Parathyroid adenoma (tissue), 2 donors: ENCODE measurements at regions not wholly inside any gene's neighbourhood (a gene's known extent, or its start where the extent isn't known, plus 50 kb on each side); places are given as distances from the start of the nearest gene placed in this dataset.
A peak's percentile ranks its signal among the peaks of the same experiment; 100 is the strongest.

Source experiments
- H2AFZ ChIP-seq: fragments of 300-600 bp; sonication (generic); one replicate; pipeline ENCODE4 v1.7.0; 2017; ENCODE audit warnings: antibody characterized with exemption, mild to moderate bottlenecking
- H3K27ac ChIP-seq: fragments of 300-600 bp; sonication (generic); one replicate; pipeline ENCODE4 v1.7.0; 2017
- H3K27me3 ChIP-seq: fragments of 300-600 bp; sonication (generic); one replicate; pipeline ENCODE4 v1.7.0; 2017; ENCODE audit warnings: low read length; ENCODE audit not compliant: control insufficient read depth, insufficient read depth
- H3K36me3 ChIP-seq: fragments of 300-600 bp; sonication (generic); one replicate; pipeline ENCODE4 v1.7.0; 2017; ENCODE audit warnings: low read length; ENCODE audit not compliant: control insufficient read depth, insufficient read depth
- H3K4me1 ChIP-seq: fragments of 300-600 bp; sonication (generic); one replicate; pipeline ENCODE4 v1.7.0; 2017; ENCODE audit warnings: control low read depth
- H3K4me2 ChIP-seq: fragments of 300-600 bp; sonication (generic); one replicate; pipeline ENCODE4 v1.7.0; 2017; ENCODE audit warnings: low read length
- H3K4me3 ChIP-seq: fragments of 300-600 bp; sonication (generic); one replicate; pipeline ENCODE4 v1.7.0; 2017; ENCODE audit warnings: low read depth, low read length
- H3K79me2 ChIP-seq: fragments of 300-600 bp; sonication (generic); one replicate; pipeline ENCODE4 v1.7.0; 2017; ENCODE audit warnings: control low read depth
- H3K9ac ChIP-seq: fragments of 300-600 bp; sonication (generic); one replicate; pipeline ENCODE4 v1.7.0; 2017; ENCODE audit warnings: mild to moderate bottlenecking
- H3K9me3 ChIP-seq: fragments of 300-600 bp; sonication (generic); one replicate; pipeline ENCODE4 v1.7.0; 2017; ENCODE audit warnings: low read length; ENCODE audit not compliant: control insufficient read depth
- TF ChIP-seq, protein P1 (sequence below): fragments of 300-600 bp; sonication (generic); IDR thresholded peaks from one replicate; pipeline ENCODE4 v1.7.0; 2017; ENCODE audit warnings: antibody characterized with exemption, mild to moderate bottlenecking
- donor health status: primary hyperparathyroidism.

DNA sequence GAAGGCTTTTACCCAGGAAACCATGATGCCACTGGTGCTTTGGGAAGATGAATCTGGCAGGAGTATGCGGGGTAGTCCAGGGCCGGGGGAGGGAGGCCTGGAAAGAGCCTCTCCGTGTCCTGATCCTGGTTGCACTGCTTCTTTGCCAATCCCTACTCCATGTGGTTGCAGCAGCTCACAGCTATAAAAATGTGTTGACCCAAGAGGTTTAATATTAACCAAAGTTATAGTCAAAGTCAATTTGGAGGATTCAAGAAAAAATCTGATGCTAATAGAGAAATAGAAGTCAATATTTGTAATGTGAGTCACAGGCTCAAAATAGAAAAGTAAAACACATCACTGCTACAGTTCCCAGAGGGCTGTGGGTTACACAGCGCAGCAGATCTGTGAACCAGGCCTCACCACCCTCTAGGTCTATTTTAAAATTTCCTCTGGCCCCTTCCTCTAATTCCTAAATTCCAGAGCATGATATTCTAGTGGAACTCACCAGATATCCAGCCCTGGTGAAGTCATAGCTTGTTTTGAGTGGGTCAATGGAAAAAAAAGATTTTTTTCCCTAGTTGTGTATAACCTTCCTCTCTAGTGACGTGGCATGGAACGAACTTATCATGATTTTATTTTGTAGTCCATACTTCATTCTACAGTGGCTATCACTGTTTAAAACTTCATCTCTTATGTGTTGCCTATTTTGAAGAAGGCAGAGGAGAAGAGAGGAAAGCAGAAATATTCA, 63.2 kb upstream of the BMP2 start:
- Histone ChIP-seq H3K4me1 (peaks cover 9% of the 10 kb centered on the region), H3K4me2 (no peak overlapping the region), H3K9ac (no peak overlapping the region), H3K79me2 (no peaks in the 10 kb centered on the region), H2AFZ (no peak overlapping the region), H3K36me3 (no peaks in the 10 kb centered on the region), H3K4me3 (no peak overlapping the region), H3K27me3 (no peaks in the 10 kb centered on the region), H3K27ac (peak overlapping the region; percentile 14), H3K9me3 (no peaks in the 10 kb centered on the region)
- TF ChIP-seq, protein P1, sequence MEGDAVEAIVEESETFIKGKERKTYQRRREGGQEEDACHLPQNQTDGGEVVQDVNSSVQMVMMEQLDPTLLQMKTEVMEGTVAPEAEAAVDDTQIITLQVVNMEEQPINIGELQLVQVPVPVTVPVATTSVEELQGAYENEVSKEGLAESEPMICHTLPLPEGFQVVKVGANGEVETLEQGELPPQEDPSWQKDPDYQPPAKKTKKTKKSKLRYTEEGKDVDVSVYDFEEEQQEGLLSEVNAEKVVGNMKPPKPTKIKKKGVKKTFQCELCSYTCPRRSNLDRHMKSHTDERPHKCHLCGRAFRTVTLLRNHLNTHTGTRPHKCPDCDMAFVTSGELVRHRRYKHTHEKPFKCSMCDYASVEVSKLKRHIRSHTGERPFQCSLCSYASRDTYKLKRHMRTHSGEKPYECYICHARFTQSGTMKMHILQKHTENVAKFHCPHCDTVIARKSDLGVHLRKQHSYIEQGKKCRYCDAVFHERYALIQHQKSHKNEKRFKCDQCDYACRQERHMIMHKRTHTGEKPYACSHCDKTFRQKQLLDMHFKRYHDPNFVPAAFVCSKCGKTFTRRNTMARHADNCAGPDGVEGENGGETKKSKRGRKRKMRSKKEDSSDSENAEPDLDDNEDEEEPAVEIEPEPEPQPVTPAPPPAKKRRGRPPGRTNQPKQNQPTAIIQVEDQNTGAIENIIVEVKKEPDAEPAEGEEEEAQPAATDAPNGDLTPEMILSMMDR = no peak

DNA sequence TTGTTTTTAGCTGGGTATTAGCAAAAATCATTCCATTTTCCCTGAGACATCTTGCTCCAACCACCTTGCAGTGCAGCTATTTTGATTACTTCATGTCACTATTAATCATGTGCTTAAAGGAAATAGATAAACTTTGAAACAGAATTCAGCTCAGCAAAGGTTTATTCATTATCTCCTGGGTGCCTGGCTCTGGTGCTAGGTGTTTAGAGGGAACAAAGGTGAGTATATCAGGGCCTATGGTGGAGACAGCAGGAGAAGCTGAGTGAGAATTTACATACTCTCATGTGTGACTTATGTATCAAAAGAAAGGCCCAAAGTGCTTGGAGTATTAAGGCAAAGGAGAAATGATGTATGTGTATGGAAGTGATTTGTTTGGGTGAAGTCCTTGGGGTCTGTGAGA, 63.8 kb upstream of the BMP2 start:
- H3K79me2 ChIP-seq = no peaks in the 10 kb centered on the region
- no peak overlapping the region for H3K9ac ChIP-seq
- H2AFZ ChIP-seq = no peak overlapping the region
- no peak overlapping the region for H3K4me3 ChIP-seq
- H3K27me3 ChIP-seq = no peaks in the 10 kb centered on the region
- no peaks in the 10 kb centered on the region for H3K9me3 ChIP-seq
- peaks cover 9% of the 10 kb centered on the region for H3K4me1 ChIP-seq
- no peaks in the 10 kb centered on the region for H3K36me3 ChIP-seq
- H3K27ac ChIP-seq = no peak overlapping the region
- no peak overlapping the region for H3K4me2 ChIP-seq
- TF ChIP-seq, protein P1 = no peak

DNA sequence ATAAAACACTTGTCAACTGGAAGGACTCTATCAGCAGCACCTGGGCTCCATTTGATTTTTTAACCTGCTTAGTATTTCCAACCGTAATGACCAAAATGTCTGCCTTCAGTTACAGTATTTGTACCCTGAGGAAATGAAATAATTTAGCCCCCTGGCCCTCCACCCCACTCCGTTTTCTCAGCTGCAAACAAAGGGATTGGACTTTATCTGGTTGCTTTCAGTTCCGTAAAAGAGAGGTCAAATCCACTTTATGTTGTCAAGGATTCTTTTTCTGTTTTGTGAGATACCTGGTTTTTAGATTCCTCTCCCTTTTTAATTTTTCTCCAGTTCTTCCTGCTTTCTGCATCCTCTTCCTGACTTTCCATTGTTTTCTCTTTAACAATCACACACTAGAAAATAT, 64.4 kb upstream of the BMP2 start:
- Histone ChIP-seq H3K27ac (no peak overlapping the region), H3K9me3 (no peaks in the 10 kb centered on the region), H3K4me3 (no peak overlapping the region), H3K4me2 (no peak overlapping the region), H2AFZ (no peak overlapping the region), H3K4me1 (peaks cover 3% of the 10 kb centered on the region), H3K79me2 (no peaks in the 10 kb centered on the region), H3K27me3 (no peaks in the 10 kb centered on the region), H3K9ac (no peak overlapping the region), H3K36me3 (no peaks in the 10 kb centered on the region)
- TF ChIP-seq, protein P1 = no peak

DNA sequence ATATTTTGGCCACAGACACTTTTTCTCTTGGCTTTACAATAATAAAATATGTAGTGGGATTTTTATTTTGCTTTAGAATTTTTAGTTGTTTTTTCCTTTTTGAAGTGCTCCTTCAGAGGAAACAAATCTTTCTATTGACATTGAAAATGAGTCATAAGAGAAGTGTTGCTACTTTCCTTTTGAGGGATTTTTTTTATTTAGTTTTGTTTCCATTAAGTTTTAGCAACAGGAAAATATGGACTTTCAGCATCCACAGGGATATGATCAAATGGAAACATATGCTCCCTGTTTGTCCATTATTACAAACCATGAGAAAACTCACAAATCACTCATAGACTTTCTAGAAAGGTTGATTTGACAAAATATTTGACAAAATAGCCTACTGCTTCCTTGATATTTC, 65.3 kb upstream of the BMP2 start:
- TF ChIP-seq, protein P1 = no peak
- Histone ChIP-seq H3K36me3 (no peaks in the 10 kb centered on the region), H3K4me1 (peaks cover 1% of the 10 kb centered on the region), H3K4me3 (no peak overlapping the region), H3K27me3 (no peaks in the 10 kb centered on the region), H3K9me3 (no peaks in the 10 kb centered on the region), H2AFZ (no peak overlapping the region), H3K4me2 (no peak overlapping the region), H3K27ac (no peak overlapping the region), H3K79me2 (no peaks in the 10 kb centered on the region), H3K9ac (no peak overlapping the region)
